Activated T-helper 17 cell treated with anti-CD3 and anti-CD28 coated beads, Interleukin-2, amount 50 U/mL, for 72 hours (primary cell): ENCODE measurements at regions not wholly inside any gene's neighbourhood (a gene's known extent, or its start where the extent isn't known, plus 50 kb on each side); places are given as distances from the start of the nearest gene placed in this dataset.

Experiments used
- ATAC-seq: fragments of 150-1000 bp; cut with Tn5 transposase; replicated peaks from 2 replicates; pipeline ENCODE4 v1.10.0; 2021; ENCODE audit warnings: mild to moderate bottlenecking, moderate library complexity
- H3K27ac Mint-ChIP-seq: one replicate; pipeline ENCODE4 v1.8.0; 2022; ENCODE audit warnings: mixed read lengths
- H3K27me3 Mint-ChIP-seq: one replicate; pipeline ENCODE4 v1.8.0; 2022; ENCODE audit warnings: mixed read lengths
- H3K36me3 Mint-ChIP-seq: one replicate; pipeline ENCODE4 v1.8.0; 2022; ENCODE audit warnings: low read depth, mild to moderate bottlenecking, mixed read lengths
- H3K4me1 Mint-ChIP-seq: one replicate; pipeline ENCODE4 v1.8.0; 2022; ENCODE audit warnings: mixed read lengths
- H3K4me3 Mint-ChIP-seq: one replicate; pipeline ENCODE4 v1.8.0; 2022; ENCODE audit warnings: mild to moderate bottlenecking, mixed read lengths
- H3K9me3 Mint-ChIP-seq: one replicate; pipeline ENCODE4 v1.8.0; 2022; ENCODE audit warnings: mixed read lengths

GRCh38 chr13:85095418-85096272, 703.6 kb downstream of the SLITRK6 start:
- H3K4me3 Mint-ChIP-seq: no peak overlapping the region
- H3K27ac Mint-ChIP-seq: no peak overlapping the region
- no peaks in the 10 kb centered on the region for H3K27me3 Mint-ChIP-seq
- no peaks in the 10 kb centered on the region for H3K4me1 Mint-ChIP-seq
- H3K36me3 Mint-ChIP-seq: no peaks in the 10 kb centered on the region
- peaks cover 15% of the 10 kb centered on the region for H3K9me3 Mint-ChIP-seq
- no peak for ATAC-seq

GRCh38 chr13:85093808-85094207, 705.4 kb downstream of the SLITRK6 start:
- no peak for ATAC-seq
- H3K9me3 Mint-ChIP-seq: peaks cover 6% of the 10 kb centered on the region
- no peaks in the 10 kb centered on the region for H3K4me1 Mint-ChIP-seq
- H3K27me3 Mint-ChIP-seq: no peaks in the 10 kb centered on the region
- H3K36me3 Mint-ChIP-seq: no peaks in the 10 kb centered on the region
- no peak overlapping the region for H3K4me3 Mint-ChIP-seq
- no peak overlapping the region for H3K27ac Mint-ChIP-seq

GRCh38 chr13:85091631-85092234, 707.5 kb downstream of the SLITRK6 start:
- no peak for ATAC-seq
- no peak overlapping the region for H3K4me3 Mint-ChIP-seq
- H3K36me3 Mint-ChIP-seq: no peaks in the 10 kb centered on the region
- no peaks in the 10 kb centered on the region for H3K4me1 Mint-ChIP-seq
- no peak overlapping the region for H3K27ac Mint-ChIP-seq
- H3K27me3 Mint-ChIP-seq: no peaks in the 10 kb centered on the region
- H3K9me3 Mint-ChIP-seq: no peaks in the 10 kb centered on the region

- Mint-ChIP-seq H3K4me3 (no peak overlapping the region), H3K9me3 (no peaks in the 10 kb centered on the region), H3K36me3 (no peaks in the 10 kb centered on the region), H3K4me1 (no peaks in the 10 kb centered on the region), H3K27ac (no peak overlapping the region), H3K27me3 (no peaks in the 10 kb centered on the region)
- ATAC-seq: no peak
Measured at GRCh38 chr13:85089186-85089585, 710.0 kb downstream of the SLITRK6 start.

- no peak overlapping the region for H3K4me3 Mint-ChIP-seq
- H3K27ac Mint-ChIP-seq: no peak overlapping the region
- H3K9me3 Mint-ChIP-seq: peaks cover 3% of the 10 kb centered on the region
- no peaks in the 10 kb centered on the region for H3K27me3 Mint-ChIP-seq
- H3K36me3 Mint-ChIP-seq: no peaks in the 10 kb centered on the region
- H3K4me1 Mint-ChIP-seq: no peaks in the 10 kb centered on the region
- ATAC-seq: no peak
Measured at GRCh38 chr13:85080691-85081090, 718.5 kb downstream of the SLITRK6 start.

- Mint-ChIP-seq H3K36me3 (no peaks in the 10 kb centered on the region), H3K9me3 (peaks cover 7% of the 10 kb centered on the region), H3K4me3 (no peak overlapping the region), H3K27ac (no peak overlapping the region), H3K4me1 (no peaks in the 10 kb centered on the region), H3K27me3 (no peaks in the 10 kb centered on the region)
- ATAC-seq: no peak
Measured at GRCh38 chr13:85076343-85076742, 722.9 kb downstream of the SLITRK6 start.

GRCh38 chr13:85074543-85075313, 724.5 kb downstream of the SLITRK6 start:
- no peaks in the 10 kb centered on the region for H3K4me1 Mint-ChIP-seq
- H3K27ac Mint-ChIP-seq: no peak overlapping the region
- H3K36me3 Mint-ChIP-seq: no peaks in the 10 kb centered on the region
- no peaks in the 10 kb centered on the region for H3K27me3 Mint-ChIP-seq
- no peak for ATAC-seq
- H3K9me3 Mint-ChIP-seq: peaks cover 4% of the 10 kb centered on the region
- H3K4me3 Mint-ChIP-seq: no peak overlapping the region

GRCh38 chr13:85068231-85068630, 731.0 kb downstream of the SLITRK6 start:
- peaks cover 8% of the 10 kb centered on the region for H3K9me3 Mint-ChIP-seq
- H3K4me1 Mint-ChIP-seq: no peaks in the 10 kb centered on the region
- H3K27me3 Mint-ChIP-seq: no peaks in the 10 kb centered on the region
- no peaks in the 10 kb centered on the region for H3K36me3 Mint-ChIP-seq
- no peak overlapping the region for H3K27ac Mint-ChIP-seq
- no peak for ATAC-seq
- H3K4me3 Mint-ChIP-seq: no peak overlapping the region

GRCh38 chr13:85040215-85040614, 759.0 kb downstream of the SLITRK6 start:
- Mint-ChIP-seq H3K9me3 (no peaks in the 10 kb centered on the region), H3K36me3 (no peaks in the 10 kb centered on the region), H3K27ac (no peak overlapping the region), H3K27me3 (no peaks in the 10 kb centered on the region), H3K4me3 (no peak overlapping the region), H3K4me1 (no peaks in the 10 kb centered on the region)
- ATAC-seq: no peak

GRCh38 chr13:85031771-85032170, 767.4 kb downstream of the SLITRK6 start:
- ATAC-seq: no peak
- H3K9me3 Mint-ChIP-seq: peaks cover 8% of the 10 kb centered on the region
- H3K4me3 Mint-ChIP-seq: no peak overlapping the region
- no peak overlapping the region for H3K27ac Mint-ChIP-seq
- H3K36me3 Mint-ChIP-seq: no peaks in the 10 kb centered on the region
- H3K4me1 Mint-ChIP-seq: no peaks in the 10 kb centered on the region
- no peaks in the 10 kb centered on the region for H3K27me3 Mint-ChIP-seq

- no peak overlapping the region for H3K4me3 Mint-ChIP-seq
- no peak overlapping the region for H3K27ac Mint-ChIP-seq
- H3K27me3 Mint-ChIP-seq: no peaks in the 10 kb centered on the region
- H3K36me3 Mint-ChIP-seq: no peaks in the 10 kb centered on the region
- no peaks in the 10 kb centered on the region for H3K4me1 Mint-ChIP-seq
- ATAC-seq: no peak
- peaks cover 16% of the 10 kb centered on the region for H3K9me3 Mint-ChIP-seq
Measured at GRCh38 chr13:85028035-85028434, 771.2 kb downstream of the SLITRK6 start.

- H3K9me3 Mint-ChIP-seq: peaks cover 1% of the 10 kb centered on the region
- no peaks in the 10 kb centered on the region for H3K4me1 Mint-ChIP-seq
- no peak for ATAC-seq
- H3K27me3 Mint-ChIP-seq: no peaks in the 10 kb centered on the region
- H3K36me3 Mint-ChIP-seq: no peaks in the 10 kb centered on the region
- no peak overlapping the region for H3K4me3 Mint-ChIP-seq
- no peak overlapping the region for H3K27ac Mint-ChIP-seq
Measured at GRCh38 chr13:85019121-85019520, 780.1 kb downstream of the SLITRK6 start.

GRCh38 chr13:85013006-85013405, 786.2 kb downstream of the SLITRK6 start:
- no peak overlapping the region for H3K4me3 Mint-ChIP-seq
- no peak overlapping the region for H3K27ac Mint-ChIP-seq
- no peaks in the 10 kb centered on the region for H3K36me3 Mint-ChIP-seq
- peaks cover 15% of the 10 kb centered on the region for H3K9me3 Mint-ChIP-seq
- no peak for ATAC-seq
- H3K4me1 Mint-ChIP-seq: no peaks in the 10 kb centered on the region
- no peaks in the 10 kb centered on the region for H3K27me3 Mint-ChIP-seq

GRCh38 chr13:85009447-85009846, 789.8 kb downstream of the SLITRK6 start:
- H3K9me3 Mint-ChIP-seq: peaks cover 15% of the 10 kb centered on the region
- no peak overlapping the region for H3K27ac Mint-ChIP-seq
- H3K27me3 Mint-ChIP-seq: no peaks in the 10 kb centered on the region
- H3K36me3 Mint-ChIP-seq: no peaks in the 10 kb centered on the region
- no peaks in the 10 kb centered on the region for H3K4me1 Mint-ChIP-seq
- no peak overlapping the region for H3K4me3 Mint-ChIP-seq
- no peak for ATAC-seq

- no peak overlapping the region for H3K27ac Mint-ChIP-seq
- H3K27me3 Mint-ChIP-seq: no peaks in the 10 kb centered on the region
- no peaks in the 10 kb centered on the region for H3K36me3 Mint-ChIP-seq
- no peaks in the 10 kb centered on the region for H3K4me1 Mint-ChIP-seq
- H3K9me3 Mint-ChIP-seq: no peaks in the 10 kb centered on the region
- ATAC-seq: no peak
- no peak overlapping the region for H3K4me3 Mint-ChIP-seq
Measured at GRCh38 chr13:84999252-84999651, 800.0 kb downstream of the SLITRK6 start.
